T47D (cell line): ENCODE measurements at regions not wholly inside any gene's neighbourhood (a gene's known extent, or its start where the extent isn't known, plus 50 kb on each side); places are given as distances from the start of the nearest gene placed in this dataset.

Experiments used
- DNase-seq, 2 experiments: peaks; one replicate each; pipeline versions ENCODE4 v3.0.0 to v3.0.0-alpha.2; 2011 to 2012; ENCODE audit warnings: low read depth in 1 of 2, low spot score in 1 of 2
- JUND ChIP-seq: IDR thresholded peaks from 2 replicates; pipeline ENCODE4 v1.6.1; 2012; ENCODE audit warnings: low read depth
- in situ Hi-C: cut with HindIII; loops from 2 replicates; pipeline ENCODE4 v1.10.0; 2016; ENCODE audit warnings: low sequenced_read_pairs, low pct_unique_long_range_greater_than_20kb

DNA sequence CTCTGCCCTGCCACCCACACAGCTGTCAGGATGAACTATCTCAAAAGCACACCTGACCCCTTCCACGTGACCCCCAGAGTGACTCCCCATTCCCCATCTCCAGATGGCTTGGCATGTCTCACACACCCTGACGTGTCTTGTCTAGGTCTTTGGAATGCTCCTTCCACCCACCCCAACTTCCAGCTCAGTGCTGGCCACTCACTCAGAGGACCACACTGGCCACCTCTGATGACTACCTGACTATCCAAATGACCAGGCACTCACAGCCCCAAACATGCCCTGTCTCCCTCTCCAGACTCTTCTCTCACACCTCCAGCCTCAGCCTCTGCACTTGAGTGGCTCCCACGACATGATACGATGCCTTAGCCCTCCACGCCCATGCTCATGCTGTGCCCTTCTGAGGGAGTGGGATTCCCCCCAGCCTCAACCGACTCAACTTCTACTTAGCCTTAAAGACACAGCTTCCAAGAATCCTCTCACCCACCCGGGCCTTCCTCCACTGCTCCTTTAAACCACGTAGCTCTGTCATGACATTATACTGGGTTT is 259.4 kb downstream of the BUD13 start:
- TF ChIP-seq JUND, result no peak
- DNase-seq, result no peak
- in situ Hi-C loops, result no loop called here

DNA sequence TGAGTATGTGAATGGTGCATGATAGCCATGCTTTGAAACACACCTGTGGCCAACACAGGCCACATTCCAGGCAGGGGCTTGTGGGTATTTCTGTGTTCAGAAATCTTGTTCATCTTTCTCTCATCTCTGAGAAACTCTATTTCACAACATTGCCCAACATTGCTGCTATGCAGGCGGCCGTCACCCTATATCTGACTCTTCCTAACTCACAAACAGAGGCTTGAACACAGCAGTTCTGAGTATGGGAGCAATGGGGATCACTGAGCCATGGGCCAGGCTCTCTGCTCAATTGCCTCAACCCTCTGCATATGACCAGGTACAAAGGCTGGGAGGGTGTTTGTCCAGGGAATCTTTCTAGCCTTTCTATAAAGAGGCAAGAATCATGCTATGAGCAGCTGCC is 259.9 kb downstream of the BUD13 start:
- TF ChIP-seq JUND, result no peak
- in situ Hi-C loops, result no loop called here
- DNase-seq, result no peak

DNA sequence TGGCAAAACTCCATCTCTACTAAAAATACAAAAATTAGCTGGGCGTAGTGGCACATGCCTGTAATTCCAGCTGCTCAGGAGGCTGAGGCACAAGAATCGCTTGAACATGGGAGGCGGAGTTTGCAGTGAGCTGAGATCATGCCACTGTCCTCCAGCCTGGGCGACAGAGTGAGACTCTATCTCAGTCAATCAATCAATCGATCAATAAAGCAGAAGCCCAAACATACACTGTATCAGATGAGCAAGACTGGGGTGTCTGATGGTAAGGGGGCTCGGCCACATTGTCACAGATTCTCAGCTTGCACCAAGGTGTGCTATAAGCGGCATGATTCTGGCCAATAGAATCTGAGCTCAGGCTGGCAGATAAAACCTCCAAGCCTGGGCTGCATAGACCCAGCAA is 261.1 kb downstream of the BUD13 start:
- DNase-seq, result no peak
- no peak for TF ChIP-seq JUND
- in situ Hi-C loops, result no loop called here

DNA sequence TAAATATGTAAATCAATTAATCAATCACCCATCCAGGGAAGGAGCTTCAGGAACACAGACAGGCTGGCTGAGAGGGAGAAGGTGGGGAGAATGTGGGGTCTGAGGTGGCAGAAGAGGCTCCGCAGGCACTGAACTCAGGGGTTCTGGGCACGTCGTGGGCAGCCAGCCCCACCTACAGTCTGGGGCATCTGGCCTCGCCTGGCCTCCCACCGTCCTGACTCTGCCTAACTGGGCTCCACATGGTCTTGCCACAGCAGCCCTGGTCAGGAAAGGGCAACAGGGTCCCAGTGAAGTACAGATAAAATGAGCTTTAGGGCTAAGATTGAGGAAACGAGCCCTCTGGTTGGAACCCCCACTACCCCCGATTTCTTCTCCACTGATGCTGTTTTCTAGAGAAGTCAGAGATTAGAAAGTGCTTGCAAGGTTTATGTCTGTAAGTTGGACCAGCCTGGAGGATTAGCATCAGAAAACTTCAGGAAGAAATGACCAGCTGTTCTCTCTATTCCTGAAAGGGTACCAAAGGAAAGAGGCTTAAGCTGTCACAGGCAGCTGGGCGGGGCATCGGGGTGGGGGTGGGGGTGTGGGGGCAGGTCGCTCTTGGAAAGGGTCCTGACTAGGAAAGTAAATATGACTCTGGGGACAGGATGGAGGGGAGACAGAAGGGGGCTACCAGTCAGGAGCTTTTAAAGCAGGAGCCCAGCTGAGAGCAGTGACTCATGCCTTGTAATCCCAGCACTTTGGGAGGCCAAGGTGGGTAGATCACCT is 261.7 kb downstream of the BUD13 start:
- in situ Hi-C loops, result no loop called here
- no peak for TF ChIP-seq JUND
- DNase-seq, result no peak

DNA sequence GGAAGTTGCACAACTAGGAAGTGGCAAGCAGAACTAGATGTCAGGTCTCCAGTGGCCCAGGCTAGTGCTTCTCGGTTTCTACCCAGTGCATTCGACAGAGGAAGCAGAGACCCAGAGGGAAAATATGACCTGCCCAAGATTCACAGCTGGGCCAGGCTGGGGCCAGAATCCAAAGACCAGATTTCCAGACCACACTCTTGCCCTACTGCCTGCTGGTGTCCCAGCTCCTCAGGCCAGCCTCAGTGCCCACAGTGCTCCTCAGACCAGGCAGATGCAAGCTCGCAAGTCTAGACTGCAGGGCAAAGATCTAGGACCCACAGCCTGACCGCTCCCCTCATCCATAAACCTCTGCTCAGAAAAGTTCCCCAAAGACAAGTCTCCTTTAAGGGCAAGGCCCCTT is 262.6 kb downstream of the BUD13 start:
- in situ Hi-C loops, result no loop called here
- DNase-seq, result no peak
- TF ChIP-seq JUND, result no peak

DNA sequence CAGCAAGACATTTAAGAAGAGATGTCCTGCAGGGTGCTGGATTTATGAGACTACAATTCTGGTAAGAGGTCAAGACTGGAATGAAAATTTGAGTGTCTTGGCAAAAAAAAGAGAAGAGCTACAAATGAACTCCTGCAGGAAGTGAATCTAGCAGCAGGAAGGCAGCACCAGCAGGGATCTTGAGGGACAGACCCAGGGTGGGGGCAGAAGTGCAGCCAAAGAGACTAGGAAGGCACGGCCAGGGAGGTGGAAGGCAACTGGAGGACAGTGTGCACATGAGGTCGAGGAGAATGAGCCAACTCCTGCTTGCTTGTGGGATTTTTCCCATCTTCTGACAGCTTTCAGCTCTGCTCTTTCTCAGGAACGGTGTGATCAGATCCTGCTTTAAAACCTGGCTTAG is 263.2 kb downstream of the BUD13 start:
- no peak for TF ChIP-seq JUND
- in situ Hi-C loops, result no loop called here
- DNase-seq, result no peak

DNA sequence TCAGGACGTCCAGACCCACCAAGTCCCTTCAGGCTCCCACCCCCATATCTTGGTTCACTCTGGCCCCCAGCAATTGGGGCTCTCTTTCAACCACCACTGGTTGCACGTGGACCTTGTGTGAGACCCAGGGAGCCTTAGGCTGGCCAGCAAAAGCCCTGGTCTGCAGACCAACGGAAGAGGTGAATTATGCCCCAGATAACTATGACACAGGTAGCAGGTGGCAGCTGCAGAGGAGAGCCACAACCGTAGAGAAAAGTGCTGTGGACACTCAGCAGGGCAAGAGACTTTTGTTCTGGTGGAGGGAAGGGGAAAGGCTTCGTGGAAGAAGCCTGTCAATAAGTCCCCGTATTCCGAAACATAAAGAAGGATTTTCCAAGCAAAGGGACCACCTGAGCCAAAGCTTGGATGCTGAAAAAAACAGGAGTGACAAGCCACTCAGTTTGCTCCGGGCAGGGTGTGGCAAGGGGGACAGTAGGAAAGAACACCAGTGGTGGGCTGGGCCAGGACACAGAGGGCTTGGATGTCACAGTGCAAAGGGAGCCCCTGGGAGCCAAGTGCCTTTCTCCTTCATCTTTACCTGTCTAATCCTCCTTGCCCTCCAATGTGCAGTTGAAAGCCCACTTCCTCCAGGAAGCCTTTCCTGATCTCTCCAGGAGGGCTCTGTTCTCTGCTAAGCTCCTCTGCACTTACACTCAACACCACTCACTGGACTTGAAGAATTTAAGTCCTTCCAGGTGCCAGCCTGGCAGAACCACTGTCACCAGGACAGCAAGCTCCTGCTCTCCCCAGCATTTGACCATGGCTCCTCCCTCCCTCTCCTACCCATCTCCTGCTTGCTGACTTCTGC is 264.7 kb downstream of the BUD13 start:
- no peak for TF ChIP-seq JUND
- in situ Hi-C loops, result no loop called here
- no peak for DNase-seq

DNA sequence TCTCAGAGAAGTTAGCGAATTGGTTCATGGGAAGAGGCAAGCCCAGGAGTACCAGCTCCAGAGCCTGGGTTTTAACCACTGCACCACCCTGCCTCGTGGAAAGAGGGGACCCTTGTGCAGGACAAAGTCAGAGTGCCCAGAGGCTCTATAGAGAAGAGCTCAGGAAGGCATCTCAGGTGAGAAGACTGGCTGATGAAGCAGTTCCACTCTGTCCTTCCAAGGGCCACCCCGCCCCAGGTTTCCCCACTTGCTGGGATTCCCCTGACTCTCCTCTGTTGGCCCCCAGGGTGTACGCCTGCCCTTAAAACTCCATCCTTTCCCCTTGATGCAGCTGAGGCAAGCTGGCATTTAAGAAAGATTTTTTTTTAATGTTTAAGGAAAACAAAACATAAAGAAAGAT is 265.8 kb downstream of the BUD13 start:
- no peak for DNase-seq
- no peak for TF ChIP-seq JUND
- in situ Hi-C loops, result no loop called here

DNA sequence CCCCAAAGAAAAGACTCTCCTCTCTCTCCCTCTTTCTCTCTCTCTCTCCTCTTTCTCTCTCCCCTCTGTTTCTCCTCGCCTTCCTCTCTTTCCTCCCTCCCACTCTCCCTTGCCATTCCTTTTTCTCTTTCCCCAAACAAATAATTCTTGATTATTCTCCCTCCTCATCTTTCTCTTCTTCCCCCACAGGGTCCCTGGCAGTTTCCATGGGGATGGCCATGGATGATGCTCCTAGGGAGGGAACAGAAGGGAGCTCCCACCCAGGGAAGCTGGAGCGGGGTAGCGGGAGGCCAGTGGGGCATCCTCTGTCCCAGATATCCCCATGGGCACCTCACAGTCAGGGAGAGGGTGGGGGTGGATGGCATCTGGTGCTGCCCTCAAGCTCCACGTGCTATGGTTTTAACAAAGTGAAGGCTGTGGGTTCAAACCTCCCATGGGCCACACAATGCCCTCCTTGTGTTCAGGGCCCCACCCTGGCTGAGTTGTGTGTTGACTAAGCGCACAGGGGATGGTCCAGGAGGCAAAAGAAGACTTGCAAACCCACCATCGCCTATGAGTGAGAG is 266.4 kb downstream of the BUD13 start:
- in situ Hi-C loops, result no loop called here
- TF ChIP-seq JUND, result no peak
- DNase-seq, result no peak

DNA sequence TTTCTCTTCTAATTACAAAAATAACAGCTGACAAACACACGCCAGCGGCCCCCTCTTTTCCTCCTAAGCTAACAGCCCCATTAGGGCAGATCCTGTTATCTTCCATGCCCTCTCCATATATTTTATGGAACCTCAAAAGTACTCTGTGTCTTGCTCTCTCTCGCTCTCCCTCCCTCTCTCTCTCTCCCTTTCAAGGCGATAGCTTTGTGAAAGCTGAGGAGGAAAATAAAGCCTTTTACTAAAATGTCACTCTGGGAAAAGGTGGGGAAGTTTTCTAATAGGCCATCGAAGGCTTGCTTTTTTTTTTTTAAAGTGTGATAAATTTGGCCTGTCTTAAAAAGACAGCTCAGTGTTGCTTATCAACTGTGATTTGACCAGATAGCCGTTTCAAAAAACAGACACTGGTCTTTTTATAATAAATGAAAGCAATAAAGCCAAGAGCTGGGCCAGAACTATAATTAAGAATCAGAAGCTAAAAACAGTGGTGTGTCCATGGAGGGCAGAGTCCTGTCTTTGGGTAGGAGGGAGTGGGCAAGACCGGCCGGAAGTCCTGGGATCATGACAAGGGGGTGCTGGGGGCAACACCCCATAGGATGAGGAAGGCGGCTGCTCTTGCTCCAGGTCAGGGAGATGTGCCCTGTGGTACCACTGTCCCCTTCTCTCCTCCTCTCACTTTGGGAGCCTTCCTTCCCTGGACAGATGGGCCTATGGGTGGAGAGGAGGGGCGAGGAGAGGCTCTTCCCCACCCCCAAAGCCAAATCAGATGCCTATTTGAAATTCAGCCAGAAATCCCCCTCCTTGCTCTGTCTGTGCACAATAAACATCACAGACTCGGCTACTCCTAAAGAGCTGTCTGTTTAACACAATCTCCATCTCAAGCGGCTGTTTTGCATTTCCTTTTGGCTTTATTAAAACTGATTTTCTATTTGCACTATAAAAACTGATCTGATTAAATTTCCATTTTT is 267.2 kb downstream of the BUD13 start:
- in situ Hi-C loops, result no loop called here
- no peak for DNase-seq
- no peak for TF ChIP-seq JUND

DNA sequence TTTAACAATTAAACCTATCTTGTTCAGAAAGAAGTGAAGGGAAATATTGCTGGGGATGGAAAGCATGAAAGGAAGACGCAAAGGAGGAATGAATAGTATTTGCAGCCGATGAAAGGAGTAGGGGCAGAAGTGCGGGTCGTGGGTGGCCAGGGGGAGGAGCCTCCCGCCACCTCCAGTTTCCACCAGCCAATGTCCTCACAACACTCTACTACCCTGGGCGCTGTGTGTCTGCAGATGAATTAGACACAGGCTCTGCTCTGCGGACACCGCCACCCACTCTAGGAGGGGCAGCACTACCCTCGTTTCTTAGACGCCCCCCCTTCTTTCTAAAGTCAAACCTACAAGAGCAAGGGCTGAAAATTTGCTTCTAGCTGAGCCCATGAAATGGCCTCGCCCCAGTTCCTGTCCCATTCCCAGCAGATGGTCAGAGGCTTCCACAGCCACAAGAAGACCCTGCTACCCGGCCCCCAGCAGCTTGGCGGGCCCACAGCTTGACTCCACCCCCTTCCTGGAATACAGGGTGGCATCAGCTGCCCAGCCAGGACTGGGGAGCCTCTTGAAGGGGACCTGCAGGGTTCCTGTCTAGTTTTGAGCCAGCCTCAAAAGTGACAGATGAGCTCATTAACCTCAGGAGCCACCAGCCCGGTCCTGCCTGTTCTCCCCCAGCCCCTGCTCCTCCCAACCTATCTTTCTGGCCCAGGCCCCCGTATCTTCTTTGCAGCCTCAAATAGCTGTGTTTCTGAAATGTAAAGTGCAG is 268.1 kb downstream of the BUD13 start:
- in situ Hi-C loops, result no loop called here
- DNase-seq, result no peak
- no peak for TF ChIP-seq JUND
